NCI-H146 treated with DMSO at 0.1 percent for 48 hours (cell line): ENCODE measurements at regions not wholly inside any gene's neighbourhood (a gene's known extent, or its start where the extent isn't known, plus 50 kb on each side); places are given as distances from the start of the nearest gene placed in this dataset.

Experiments used
- DNase-seq: peaks from one replicate; lab custom pipeline; 2025; ENCODE audit not compliant: unreplicated experiment; lab: John Stamatoyannopoulos, UW

- DNase-seq: no peak
Observed at GRCh38 chr4:63526251-63526650, 883.0 kb downstream of the TECRL start.

- DNase-seq: no peak
Observed at GRCh38 chr4:63524764-63525163, 884.5 kb downstream of the TECRL start.

- no peak for DNase-seq
Observed at GRCh38 chr4:63505714-63506460, 903.4 kb downstream of the TECRL start.

- DNase-seq: no peak
Observed at GRCh38 chr4:63493265-63493664, 916.0 kb downstream of the TECRL start.

GRCh38 chr4:63492515-63492914 is 916.7 kb downstream of the TECRL start:
- no peak for DNase-seq

GRCh38 chr4:63464393-63464792 is 944.9 kb downstream of the TECRL start:
- DNase-seq: no peak

GRCh38 chr4:63460075-63460474 is 949.2 kb downstream of the TECRL start:
- no peak for DNase-seq

GRCh38 chr4:63459329-63459728 is 949.9 kb downstream of the TECRL start:
- no peak for DNase-seq

- DNase-seq: no peak
Observed at GRCh38 chr4:63458010-63458409, 951.2 kb downstream of the TECRL start.

GRCh38 chr4:63440236-63440635 is 969.0 kb downstream of the TECRL start:
- DNase-seq: no peak

- DNase-seq: no peak
Observed at GRCh38 chr4:63430105-63430504, 979.1 kb downstream of the TECRL start.

GRCh38 chr4:63396269-63396668 is 1013.0 kb downstream of the TECRL start:
- no peak for DNase-seq

GRCh38 chr4:63393544-63393943 is 1015.7 kb downstream of the TECRL start:
- no peak for DNase-seq

- no peak for DNase-seq
Observed at GRCh38 chr4:63379750-63380522, 1029.3 kb downstream of the TECRL start.

- no peak for DNase-seq
Observed at GRCh38 chr4:63371001-63371400, 1038.2 kb downstream of the TECRL start.

- DNase-seq: no peak
Observed at GRCh38 chr4:63361628-63362027, 1047.6 kb downstream of the TECRL start.

GRCh38 chr4:63361066-63361465 is 1048.2 kb downstream of the TECRL start:
- DNase-seq: no peak

GRCh38 chr4:63349674-63350025 is 1059.6 kb downstream of the TECRL start:
- no peak for DNase-seq

- DNase-seq: no peak
Observed at GRCh38 chr4:63348735-63349673, 1060.2 kb downstream of the TECRL start.

GRCh38 chr4:63325140-63325539 is 1084.1 kb downstream of the TECRL start:
- DNase-seq: no peak

- no peak for DNase-seq
Observed at GRCh38 chr4:63316633-63317032, 1092.6 kb downstream of the TECRL start.
